B cell (primary cell): ENCODE measurements at regions not wholly inside any gene's neighbourhood (a gene's known extent, or its start where the extent isn't known, plus 50 kb on each side); places are given as distances from the start of the nearest gene placed in this dataset.
"Not testable (repeated sequence)": the region's sequence is repeated elsewhere in the genome, so short reads cannot be mapped to it uniquely, and the experiment has no call there.

Experiments used
- ATAC-seq: fragments of 200-7000 bp; cut with Tn5 transposase; one replicate; pipeline ENCODE4 v1.10.0; 2021; ENCODE audit warnings: low read depth, mild to moderate bottlenecking, moderate number of reproducible peaks, moderate library complexity
- CTCF ChIA-PET: fragments of 350-600 bp; sonication (Branson Sonifier 250); formaldehyde crosslinking; loops from one replicate; lab custom pipeline; 2021; ENCODE audit warnings: antibody characterized with exemption, inconsistent platforms; lab: Charles Lee
- POLR2A ChIA-PET: fragments of 350-600 bp; sonication (Branson Sonifier 250); formaldehyde crosslinking; loops from one replicate; lab custom pipeline; 2021; ENCODE audit warnings: antibody characterized with exemption; lab: Charles Lee
- DNase-seq: peaks from one replicate; pipeline ENCODE4 v3.0.0; 2013
- H2AFZ ChIP-seq: 2 replicates; pipeline ENCODE4 v1.6.1; 2012; ENCODE audit warnings: mild to moderate bottlenecking, low read depth, low read length; ENCODE audit not compliant: insufficient read depth, poor library complexity, severe bottlenecking
- H3K27ac ChIP-seq, 2 donors: 1 replicate in 1 of 2; 2 replicates in 1 of 2; pipeline ENCODE4 v1.5.1; 2012 to 2013; ENCODE audit warnings: low read length in 2 of 2, mild to moderate bottlenecking in 2 of 2, moderate library complexity in 1 of 2
- H3K27me3 ChIP-seq, 4 experiments: fragments of 200-600 bp in 1 of 4; sonication (generic) in 1 of 4; replicated peaks in 1 of 4; 1 replicate in 2 of 4; 2 replicates in 2 of 4; pipeline versions ENCODE4 v1.6.1 to v1.7.0; 2013 to 2016; ENCODE audit warnings: low read length in 3 of 4, mild to moderate bottlenecking in 2 of 4, mixed read lengths in 1 of 4, moderate library complexity in 1 of 4; ENCODE audit not compliant: insufficient read depth in 4 of 4, control insufficient read depth in 3 of 4; ENCODE audit errors: control extremely low read depth in 1 of 4
- H3K36me3 ChIP-seq, 2 experiments: replicated peaks in 1 of 2; 1 replicate in 1 of 2; 2 replicates in 1 of 2; pipeline versions ENCODE4 v1.6.1 to v1.7.1; 2013; ENCODE audit warnings: low read length in 1 of 2; ENCODE audit not compliant: insufficient read depth in 2 of 2, control insufficient read depth in 1 of 2; ENCODE audit errors: control extremely low read depth in 1 of 2, extremely low read depth in 1 of 2
- H3K4me1 ChIP-seq, 2 donors: fragments of 200-600 bp in 1 of 2; sonication (generic) in 1 of 2; 1 replicate in 1 of 2; 2 replicates in 1 of 2; pipeline versions ENCODE4 v1.5.1 to v1.6.1; 2013 to 2017; ENCODE audit warnings: low read length in 2 of 2; ENCODE audit not compliant: control insufficient read depth in 2 of 2, insufficient read depth in 2 of 2
- H3K4me2 ChIP-seq: replicated peaks from 2 replicates; pipeline ENCODE3; 2012; ENCODE audit warnings: mild to moderate bottlenecking, low read depth, low read length; ENCODE audit not compliant: poor library complexity, severe bottlenecking
- H3K4me3 ChIP-seq, 5 experiments: fragments of 200-600 bp in 1 of 5; sonication (generic) in 1 of 5; 1 replicate in 3 of 5; 2 replicates in 2 of 5; pipeline versions ENCODE4 v1.5.1 to v1.7.0; 2011 to 2016; ENCODE audit warnings: low read length in 4 of 5, mild to moderate bottlenecking in 4 of 5, low read depth in 2 of 5, control low read depth in 1 of 5, moderate library complexity in 1 of 5; ENCODE audit not compliant: insufficient read depth in 1 of 5; ENCODE audit errors: control extremely low read depth in 1 of 5, extremely low read depth in 1 of 5
- H3K79me2 ChIP-seq: fragments of 200-600 bp; sonication (generic); one replicate; pipeline ENCODE4 v1.6.0; 2016; ENCODE audit warnings: low read length; ENCODE audit not compliant: control insufficient read depth, insufficient read depth
- H3K9ac ChIP-seq: fragments of 200-600 bp; sonication (generic); 2 replicates; pipeline ENCODE4 v1.6.1; 2017; ENCODE audit warnings: mild to moderate bottlenecking, low read length, moderate library complexity
- H3K9me3 ChIP-seq, 3 donors: one replicate each; pipeline versions ENCODE4 v1.6.1 to v1.7.1; 2013; ENCODE audit warnings: low read length in 2 of 3; ENCODE audit not compliant: control insufficient read depth in 2 of 3, insufficient read depth in 1 of 3; ENCODE audit errors: control extremely low read depth in 1 of 3
- H4K20me1 ChIP-seq: 2 replicates; pipeline ENCODE4 v1.6.0; 2012; ENCODE audit warnings: mild to moderate bottlenecking, low read length; ENCODE audit not compliant: insufficient read depth, control insufficient read depth, poor library complexity, severe bottlenecking
- H3K27ac Mint-ChIP-seq: one replicate; pipeline ENCODE4 v1.8.0; 2021; ENCODE audit warnings: mixed read lengths
- H3K27me3 Mint-ChIP-seq: one replicate; pipeline ENCODE4 v1.8.0; 2021; ENCODE audit warnings: mixed read lengths
- H3K4me1 Mint-ChIP-seq: one replicate; pipeline ENCODE4 v1.8.0; 2021; ENCODE audit warnings: mixed read lengths
- H3K4me3 Mint-ChIP-seq: one replicate; pipeline ENCODE4 v1.8.0; 2021; ENCODE audit warnings: mixed read lengths
- H3K9me3 Mint-ChIP-seq: one replicate; pipeline ENCODE4 v1.8.0; 2022; ENCODE audit warnings: mixed read lengths; ENCODE audit not compliant: insufficient read depth
- WGBS: methylation state at CpG from one replicate; pipeline ENCODE4 v1.1.5; 2013; ENCODE audit warnings: missing lambda C conversion rate; ENCODE audit not compliant: insufficient coverage; 5-methylcytosine and 5-hydroxymethylcytosine counted together
- intact Hi-C: fragments of 100-400 bp; cut with micrococcal nuclease; formaldehyde crosslinking; loops from one replicate; pipeline ENCODE4 v1.10.0; 2022

GRCh38 chr15:101963687-101964086, 151.7 kb downstream of the OR4F15 start:
- POLR2A ChIA-PET, H3K4me3 Mint-ChIP-seq, H4K20me1 ChIP-seq, DNase-seq, H3K9me3 ChIP-seq, CTCF ChIA-PET, H3K27ac Mint-ChIP-seq, ATAC-seq, H3K9me3 Mint-ChIP-seq, H3K9ac ChIP-seq, H3K27ac ChIP-seq, H3K79me2 ChIP-seq, H3K4me1 ChIP-seq, H3K4me2 ChIP-seq, H3K4me3 ChIP-seq, intact Hi-C loops, H2AFZ ChIP-seq, H3K27me3 Mint-ChIP-seq, H3K4me1 Mint-ChIP-seq, H3K36me3 ChIP-seq, H3K27me3 ChIP-seq: not testable (repeated sequence)
- 100% methylated on average over 2 of the region's 8 CpGs for WGBS

- DNase-seq, H3K4me2 ChIP-seq, H3K36me3 ChIP-seq, H3K27me3 ChIP-seq, H3K79me2 ChIP-seq, H3K9me3 ChIP-seq, H3K9ac ChIP-seq, H3K4me1 Mint-ChIP-seq, H3K4me1 ChIP-seq, intact Hi-C loops, H3K27ac Mint-ChIP-seq, H3K9me3 Mint-ChIP-seq, H2AFZ ChIP-seq, H3K27me3 Mint-ChIP-seq, H3K4me3 Mint-ChIP-seq, ATAC-seq, CTCF ChIA-PET, H3K27ac ChIP-seq, H4K20me1 ChIP-seq, H3K4me3 ChIP-seq, POLR2A ChIA-PET: not testable (repeated sequence)
- 100% methylated on average over 1 of the region's 2 CpGs for WGBS
Measured at GRCh38 chr15:101965353-101965752, 153.4 kb downstream of the OR4F15 start.

GRCh38 chr15:101965860-101966259, 153.9 kb downstream of the OR4F15 start:
- H3K27me3 ChIP-seq, H3K27ac Mint-ChIP-seq, H3K4me3 Mint-ChIP-seq, H3K4me1 Mint-ChIP-seq, H3K4me2 ChIP-seq, H3K27ac ChIP-seq, H2AFZ ChIP-seq, H3K9me3 Mint-ChIP-seq, H3K9me3 ChIP-seq, H3K4me1 ChIP-seq, ATAC-seq, H3K36me3 ChIP-seq, H3K9ac ChIP-seq, H4K20me1 ChIP-seq, H3K79me2 ChIP-seq, H3K4me3 ChIP-seq, CTCF ChIA-PET, H3K27me3 Mint-ChIP-seq, POLR2A ChIA-PET, intact Hi-C loops: not testable (repeated sequence)
- 89% methylated on average over 3 of the region's 8 CpGs for WGBS
- peak; percentile 7 for DNase-seq

- CTCF ChIA-PET, H3K9me3 Mint-ChIP-seq, H2AFZ ChIP-seq, POLR2A ChIA-PET, H3K4me2 ChIP-seq, intact Hi-C loops, DNase-seq, H3K27me3 ChIP-seq, H3K4me1 ChIP-seq, H3K4me3 Mint-ChIP-seq, H3K4me1 Mint-ChIP-seq, H4K20me1 ChIP-seq, H3K4me3 ChIP-seq, H3K36me3 ChIP-seq, H3K9me3 ChIP-seq, ATAC-seq, H3K9ac ChIP-seq, H3K27ac Mint-ChIP-seq, H3K27ac ChIP-seq, H3K27me3 Mint-ChIP-seq, H3K79me2 ChIP-seq: not testable (repeated sequence)
- WGBS, result no CpG with 5 or more reads among the region's 5 CpGs
Measured at GRCh38 chr15:101967364-101967763, 155.4 kb downstream of the OR4F15 start.
